ENCODE measurements at regions not wholly inside any gene's neighbourhood (a gene's known extent, or its start where the extent isn't known, plus 50 kb on each side); places are given as distances from the start of the nearest gene placed in this dataset.

DNA sequence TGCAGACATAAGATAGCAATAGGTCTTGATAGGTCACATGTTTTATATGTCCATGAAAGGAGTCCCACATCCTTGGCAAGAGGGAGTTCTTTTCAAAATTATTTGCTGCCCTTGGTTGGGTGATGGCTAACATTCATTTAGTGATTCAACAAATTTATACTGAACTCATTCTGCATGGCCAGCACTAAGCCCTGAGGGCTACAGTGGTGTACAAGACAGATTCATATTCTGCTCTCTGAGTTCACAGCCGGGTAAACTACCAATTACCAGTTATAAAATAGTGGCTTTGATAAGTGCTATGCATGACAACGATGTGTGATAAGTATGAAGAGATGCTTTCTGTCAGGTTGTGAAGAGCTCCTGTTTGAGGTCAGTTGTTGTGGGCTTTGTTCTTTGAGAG lies 340.0 kb downstream of the GABRG2 start:
- Histone ChIP-seq H3K4me3 (no peak overlapping the region), H3K27me3 (ENCODE audit: low read depth) (no peaks in the 10 kb centered on the region), H3K36me3 (no peaks in the 10 kb centered on the region), H3K4me1 (no peaks in the 10 kb centered on the region), H3K27ac (no peak overlapping the region), H3K9me3 (no peaks in the 10 kb centered on the region)
- ATAC-seq (no peak), DNase-seq (no peak)
- intact Hi-C loops (cut with DNase I) = no loop called here
- TF ChIP-seq, protein P1, sequence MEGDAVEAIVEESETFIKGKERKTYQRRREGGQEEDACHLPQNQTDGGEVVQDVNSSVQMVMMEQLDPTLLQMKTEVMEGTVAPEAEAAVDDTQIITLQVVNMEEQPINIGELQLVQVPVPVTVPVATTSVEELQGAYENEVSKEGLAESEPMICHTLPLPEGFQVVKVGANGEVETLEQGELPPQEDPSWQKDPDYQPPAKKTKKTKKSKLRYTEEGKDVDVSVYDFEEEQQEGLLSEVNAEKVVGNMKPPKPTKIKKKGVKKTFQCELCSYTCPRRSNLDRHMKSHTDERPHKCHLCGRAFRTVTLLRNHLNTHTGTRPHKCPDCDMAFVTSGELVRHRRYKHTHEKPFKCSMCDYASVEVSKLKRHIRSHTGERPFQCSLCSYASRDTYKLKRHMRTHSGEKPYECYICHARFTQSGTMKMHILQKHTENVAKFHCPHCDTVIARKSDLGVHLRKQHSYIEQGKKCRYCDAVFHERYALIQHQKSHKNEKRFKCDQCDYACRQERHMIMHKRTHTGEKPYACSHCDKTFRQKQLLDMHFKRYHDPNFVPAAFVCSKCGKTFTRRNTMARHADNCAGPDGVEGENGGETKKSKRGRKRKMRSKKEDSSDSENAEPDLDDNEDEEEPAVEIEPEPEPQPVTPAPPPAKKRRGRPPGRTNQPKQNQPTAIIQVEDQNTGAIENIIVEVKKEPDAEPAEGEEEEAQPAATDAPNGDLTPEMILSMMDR (IDR thresholded peaks at IDR 0.05) = no peak

DNA sequence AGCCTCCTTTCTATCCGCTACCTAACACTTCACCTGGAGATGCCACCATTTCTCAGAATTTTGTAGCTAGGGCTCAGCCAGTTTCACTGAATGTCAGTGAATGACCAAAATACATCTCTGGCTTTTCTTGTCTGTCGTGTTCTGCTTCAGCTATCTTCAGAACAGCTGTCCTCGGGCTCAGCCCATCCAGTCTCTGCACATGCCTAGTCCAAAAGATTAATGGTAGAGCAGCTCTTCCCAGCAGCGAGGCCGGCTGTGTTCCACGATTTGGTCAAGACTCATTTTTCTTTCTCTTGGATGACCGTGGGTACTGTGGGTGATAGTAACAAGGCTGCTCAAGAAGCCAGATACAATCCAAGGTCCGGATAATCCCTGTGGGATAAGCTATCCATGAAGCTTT lies 342.8 kb downstream of the GABRG2 start:
- H3K36me3 ChIP-seq = no peaks in the 10 kb centered on the region
- TF ChIP-seq, protein P1 (IDR thresholded peaks at IDR 0.05) = no peak
- H3K4me1 ChIP-seq = no peaks in the 10 kb centered on the region
- H3K27me3 ChIP-seq (ENCODE audit: low read depth) = no peaks in the 10 kb centered on the region
- no peaks in the 10 kb centered on the region for H3K9me3 ChIP-seq
- DNase-seq = no peak
- ATAC-seq = no peak
- no peak overlapping the region for H3K27ac ChIP-seq
- intact Hi-C loops (cut with DNase I) = no loop called here
- H3K4me3 ChIP-seq = no peak overlapping the region

DNA sequence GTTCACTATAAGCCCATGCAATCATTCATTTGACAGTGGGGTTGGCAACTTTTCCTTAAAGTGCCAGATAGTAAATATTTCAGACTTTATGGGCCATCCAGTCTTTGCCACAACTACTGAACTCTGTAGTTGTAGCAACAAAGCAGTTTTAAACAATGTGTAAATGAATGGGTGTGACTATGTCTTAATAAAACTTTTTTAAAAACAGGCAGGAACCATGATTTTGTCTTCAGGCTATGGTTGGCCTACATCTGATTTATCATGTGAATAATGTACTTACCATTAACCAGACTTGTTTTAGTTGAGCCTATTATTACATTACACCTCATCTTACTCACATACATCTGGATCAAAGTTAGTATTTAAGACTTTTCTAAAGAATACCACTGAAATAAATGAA lies 361.6 kb downstream of the GABRG2 start:
- intact Hi-C loops (cut with DNase I) = no loop called here
- H3K36me3 ChIP-seq = no peaks in the 10 kb centered on the region
- no peak overlapping the region for H3K4me3 ChIP-seq
- no peaks in the 10 kb centered on the region for H3K4me1 ChIP-seq
- ATAC-seq (no peak), DNase-seq (no peak)
- no peaks in the 10 kb centered on the region for H3K9me3 ChIP-seq
- H3K27me3 ChIP-seq (ENCODE audit: low read depth) = no peaks in the 10 kb centered on the region
- TF ChIP-seq, protein P1 (IDR thresholded peaks at IDR 0.05) = no peak
- H3K27ac ChIP-seq = no peak overlapping the region

DNA sequence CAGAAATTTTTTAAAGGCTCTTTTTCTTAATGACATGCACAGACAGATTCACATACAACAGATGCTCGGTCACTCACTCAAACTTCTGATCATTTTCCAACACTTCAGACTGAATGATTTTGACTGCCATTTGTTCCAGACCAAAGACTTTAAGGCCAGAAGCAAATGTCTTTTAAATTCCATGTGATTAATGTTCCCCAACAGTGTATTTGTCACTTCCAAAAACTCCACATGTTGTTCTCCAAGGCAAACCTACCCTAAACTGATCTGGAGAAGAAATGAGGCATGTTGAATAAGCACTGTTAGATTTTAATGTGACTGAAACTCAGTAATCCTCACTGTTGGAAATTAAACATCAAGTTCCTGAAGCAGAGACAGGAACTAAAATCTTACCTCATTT lies 366.7 kb downstream of the GABRG2 start:
- Histone ChIP-seq H3K27ac (no peak overlapping the region), H3K4me1 (no peaks in the 10 kb centered on the region), H3K9me3 (no peaks in the 10 kb centered on the region), H3K27me3 (ENCODE audit: low read depth) (no peaks in the 10 kb centered on the region), H3K4me3 (no peak overlapping the region), H3K36me3 (no peaks in the 10 kb centered on the region)
- DNase-seq = no peak
- no peak for ATAC-seq
- TF ChIP-seq, protein P1 (IDR thresholded peaks at IDR 0.05) = no peak
- intact Hi-C loops (cut with DNase I) = no loop called here

DNA sequence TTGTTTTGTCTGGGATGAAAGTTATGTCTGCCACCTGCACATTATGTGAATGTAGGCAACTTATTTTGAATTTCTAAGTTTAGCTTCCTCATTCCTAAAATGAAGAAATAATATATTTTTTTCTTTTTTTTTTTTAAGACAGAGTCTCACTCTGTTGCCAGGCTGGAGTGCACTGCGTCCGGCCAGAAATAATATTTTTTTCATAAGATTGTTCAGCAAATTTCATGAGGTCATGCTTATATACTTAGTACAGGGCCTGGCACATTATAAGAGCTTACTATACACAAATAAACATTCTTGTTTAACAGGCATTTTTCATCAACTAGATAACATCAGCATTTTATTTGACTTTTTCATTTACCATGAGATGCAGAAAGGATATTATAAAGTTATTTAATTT lies 368.5 kb downstream of the GABRG2 start:
- Histone ChIP-seq H3K9me3 (no peaks in the 10 kb centered on the region), H3K36me3 (no peaks in the 10 kb centered on the region), H3K27me3 (ENCODE audit: low read depth) (no peaks in the 10 kb centered on the region), H3K27ac (no peak overlapping the region), H3K4me3 (no peak overlapping the region), H3K4me1 (no peaks in the 10 kb centered on the region)
- TF ChIP-seq, protein P1 (IDR thresholded peaks at IDR 0.05) = no peak
- no peak for ATAC-seq
- intact Hi-C loops (cut with DNase I) = no loop called here
- DNase-seq = no peak
